CD14-positive monocyte (primary cell): ENCODE measurements at regions not wholly inside any gene's neighbourhood (a gene's known extent, or its start where the extent isn't known, plus 50 kb on each side); places are given as distances from the start of the nearest gene placed in this dataset.

Experiments used
- DNase-seq, 3 donors: peaks; one replicate each; pipeline ENCODE4 v3.0.0-alpha.2; 2011 to 2022
- H2AFZ ChIP-seq: 2 replicates; pipeline ENCODE4 v1.6.0; 2012; ENCODE audit warnings: mild to moderate bottlenecking, low read depth, low read length, inconsistent platforms; ENCODE audit not compliant: insufficient read depth, poor library complexity, severe bottlenecking
- H3K27ac ChIP-seq, 2 donors: 1 replicate in 1 of 2; 2 replicates in 1 of 2; pipeline ENCODE4 v1.5.1; 2012 to 2013; ENCODE audit warnings: low read length in 2 of 2, control low read depth in 1 of 2, inconsistent platforms in 1 of 2, low read depth in 1 of 2, mild to moderate bottlenecking in 1 of 2
- H3K27me3 ChIP-seq, 2 donors: one replicate each; pipeline versions ENCODE4 v1.6.0 to v1.6.1; 2011 to 2013; ENCODE audit warnings: low read length in 2 of 2; ENCODE audit not compliant: control insufficient read depth in 2 of 2, insufficient read depth in 2 of 2
- H3K36me3 ChIP-seq, 2 donors: replicated peaks in 1 of 2; 1 replicate in 1 of 2; 2 replicates in 1 of 2; pipeline versions ENCODE4 v1.5.1 to v1.6.1; 2012 to 2013; ENCODE audit warnings: low read length in 2 of 2, control low read depth in 1 of 2, inconsistent platforms in 1 of 2, mild to moderate bottlenecking in 1 of 2; ENCODE audit not compliant: insufficient read depth in 2 of 2, control insufficient read depth in 1 of 2
- H3K4me1 ChIP-seq, 2 donors: 1 replicate in 1 of 2; 2 replicates in 1 of 2; pipeline versions ENCODE4 v1.5.1 to v1.6.1; 2012 to 2013; ENCODE audit warnings: low read length in 2 of 2, control low read depth in 1 of 2, inconsistent platforms in 1 of 2, mild to moderate bottlenecking in 1 of 2, moderate library complexity in 1 of 2; ENCODE audit not compliant: insufficient read depth in 2 of 2, control insufficient read depth in 1 of 2
- H3K4me2 ChIP-seq: replicated peaks from 2 replicates; pipeline ENCODE3; 2012; ENCODE audit warnings: low read length, moderate library complexity, mild to moderate bottlenecking; ENCODE audit not compliant: poor library complexity, severe bottlenecking; ENCODE audit errors: extremely low read depth
- H3K4me3 ChIP-seq, 3 experiments: fragments of 200-600 bp in 1 of 3; sonication (generic) in 1 of 3; replicated peaks in 1 of 3; 1 replicate in 2 of 3; 2 replicates in 1 of 3; pipeline ENCODE4 v1.5.1; 2011 to 2013; ENCODE audit warnings: low read length in 3 of 3, mild to moderate bottlenecking in 3 of 3, control low read depth in 2 of 3, low read depth in 2 of 3, inconsistent platforms in 1 of 3, moderate library complexity in 1 of 3
- H3K79me2 ChIP-seq: 2 replicates; pipeline ENCODE4 v1.6.0; 2012; ENCODE audit warnings: mild to moderate bottlenecking, control low read depth, inconsistent platforms, low read length, moderate library complexity; ENCODE audit not compliant: insufficient read depth
- H3K9ac ChIP-seq: 2 replicates; pipeline ENCODE4 v1.6.0; 2017; ENCODE audit warnings: low read length, mild to moderate bottlenecking; ENCODE audit not compliant: insufficient read depth, poor library complexity, severe bottlenecking
- H3K9me3 ChIP-seq, 2 donors: replicated peaks in 1 of 2; 1 replicate in 1 of 2; 2 replicates in 1 of 2; pipeline versions ENCODE4 v1.5.1 to v1.6.1; 2012 to 2013; ENCODE audit warnings: low read length in 2 of 2, control low read depth in 1 of 2; ENCODE audit not compliant: control insufficient read depth in 1 of 2, insufficient read depth in 1 of 2
- H4K20me1 ChIP-seq: 2 replicates; pipeline ENCODE4 v1.6.0; 2012; ENCODE audit warnings: mild to moderate bottlenecking, low read length, control low read depth, moderate library complexity; ENCODE audit not compliant: insufficient read depth
- H3K27ac Mint-ChIP-seq, 7 donors: one replicate each; pipeline ENCODE4 v1.8.0; 2020; ENCODE audit warnings: mild to moderate bottlenecking in 7 of 7, mixed read lengths in 7 of 7, moderate library complexity in 6 of 7, inconsistent platforms in 2 of 7
- H3K27me3 Mint-ChIP-seq, 3 donors: one replicate each; pipeline ENCODE4 v1.8.0; 2021 to 2022; ENCODE audit warnings: low read depth in 3 of 3, mild to moderate bottlenecking in 3 of 3, mixed read lengths in 3 of 3, moderate library complexity in 3 of 3, inconsistent platforms in 1 of 3
- H3K36me3 Mint-ChIP-seq, 2 donors: one replicate each; pipeline ENCODE4 v1.8.0; 2020; ENCODE audit warnings: mixed read lengths in 2 of 2, inconsistent platforms in 1 of 2, mild to moderate bottlenecking in 1 of 2
- H3K4me1 Mint-ChIP-seq: one replicate; pipeline ENCODE4 v1.8.0; 2020; ENCODE audit warnings: mild to moderate bottlenecking, mixed read lengths
- H3K4me3 Mint-ChIP-seq, 2 donors: one replicate each; pipeline ENCODE4 v1.8.0; 2020; ENCODE audit warnings: mild to moderate bottlenecking in 2 of 2, mixed read lengths in 2 of 2, moderate library complexity in 1 of 2
- H3K9me3 Mint-ChIP-seq, 7 donors: one replicate each; pipeline ENCODE4 v1.8.0; 2020 to 2022; ENCODE audit warnings: mixed read lengths in 7 of 7, mild to moderate bottlenecking in 6 of 7, moderate library complexity in 6 of 7, inconsistent platforms in 2 of 7
- whole genome bisulfite sequencing: methylation state at CpG from one replicate; pipeline ENCODE4 v1.1.5; 2013; ENCODE audit warnings: missing lambda C conversion rate; ENCODE audit not compliant: insufficient coverage; 5-methylcytosine and 5-hydroxymethylcytosine counted together
- intact Hi-C, 2 donors: fragments of 100-400 bp; cut with micrococcal nuclease; formaldehyde crosslinking; loops; one replicate each; pipeline versions ENCODE4 v1.15.0 to v1.15.1; 2023
- TF ChIP-seq, protein P1 (sequence below): fragments of 200-600 bp; IDR thresholded peaks from one replicate; pipeline ENCODE4 v1.8.0; 2022; ENCODE audit warnings: antibody characterized with exemption, mild to moderate bottlenecking

DNA sequence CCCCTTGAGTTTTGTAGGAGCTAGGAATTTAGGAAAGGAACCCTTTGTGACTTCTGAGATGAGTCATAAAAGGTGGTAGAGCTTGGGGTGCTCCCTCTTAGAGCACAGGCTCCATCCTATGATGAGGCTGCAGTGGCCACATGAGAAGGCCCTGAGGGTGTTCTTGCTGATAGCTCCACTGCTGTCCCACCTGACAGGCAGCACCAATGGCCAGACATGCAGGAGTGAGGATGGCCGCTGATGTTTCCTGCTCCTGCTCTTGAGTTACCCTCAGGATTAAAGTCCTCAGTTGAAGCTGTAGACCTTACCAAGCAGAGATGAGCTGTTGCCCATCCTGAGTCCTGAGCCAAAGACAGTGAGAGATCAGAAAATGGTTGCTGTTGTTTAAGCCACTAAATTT, 512.1 kb downstream of the CDH26 start:
- no peaks in the 10 kb centered on the region for H4K20me1 ChIP-seq
- DNase-seq = no peak
- TF ChIP-seq, protein P1, sequence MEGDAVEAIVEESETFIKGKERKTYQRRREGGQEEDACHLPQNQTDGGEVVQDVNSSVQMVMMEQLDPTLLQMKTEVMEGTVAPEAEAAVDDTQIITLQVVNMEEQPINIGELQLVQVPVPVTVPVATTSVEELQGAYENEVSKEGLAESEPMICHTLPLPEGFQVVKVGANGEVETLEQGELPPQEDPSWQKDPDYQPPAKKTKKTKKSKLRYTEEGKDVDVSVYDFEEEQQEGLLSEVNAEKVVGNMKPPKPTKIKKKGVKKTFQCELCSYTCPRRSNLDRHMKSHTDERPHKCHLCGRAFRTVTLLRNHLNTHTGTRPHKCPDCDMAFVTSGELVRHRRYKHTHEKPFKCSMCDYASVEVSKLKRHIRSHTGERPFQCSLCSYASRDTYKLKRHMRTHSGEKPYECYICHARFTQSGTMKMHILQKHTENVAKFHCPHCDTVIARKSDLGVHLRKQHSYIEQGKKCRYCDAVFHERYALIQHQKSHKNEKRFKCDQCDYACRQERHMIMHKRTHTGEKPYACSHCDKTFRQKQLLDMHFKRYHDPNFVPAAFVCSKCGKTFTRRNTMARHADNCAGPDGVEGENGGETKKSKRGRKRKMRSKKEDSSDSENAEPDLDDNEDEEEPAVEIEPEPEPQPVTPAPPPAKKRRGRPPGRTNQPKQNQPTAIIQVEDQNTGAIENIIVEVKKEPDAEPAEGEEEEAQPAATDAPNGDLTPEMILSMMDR = no peak
- no peaks in the 10 kb centered on the region for H3K36me3 Mint-ChIP-seq
- H3K9me3 Mint-ChIP-seq = peaks cover 0 to 4% (median 0%) of the 10 kb centered on the region in 7 donors
- 78% methylated on average over 1 of the region's 1 CpG for WGBS
- H3K4me1 ChIP-seq = no peaks in the 10 kb centered on the region
- H3K27me3 Mint-ChIP-seq = peaks cover 6 to 10% (median 8%) of the 10 kb centered on the region in 3 donors
- H3K4me3 ChIP-seq = no peak overlapping the region
- no peak overlapping the region for H2AFZ ChIP-seq
- no peak overlapping the region for H3K4me2 ChIP-seq
- no peaks in the 10 kb centered on the region for H3K36me3 ChIP-seq
- H3K9me3 ChIP-seq = no peaks in the 10 kb centered on the region
- H3K79me2 ChIP-seq = no peaks in the 10 kb centered on the region
- H3K27ac Mint-ChIP-seq = no peak overlapping the region
- no peak overlapping the region for H3K4me3 Mint-ChIP-seq
- H3K27ac ChIP-seq = no peak overlapping the region
- H3K4me1 Mint-ChIP-seq = no peaks in the 10 kb centered on the region
- intact Hi-C loops = no loop called here
- H3K9ac ChIP-seq = no peak overlapping the region
- peaks cover 0 to 2% of the 10 kb centered on the region in 2 donors for H3K27me3 ChIP-seq

DNA sequence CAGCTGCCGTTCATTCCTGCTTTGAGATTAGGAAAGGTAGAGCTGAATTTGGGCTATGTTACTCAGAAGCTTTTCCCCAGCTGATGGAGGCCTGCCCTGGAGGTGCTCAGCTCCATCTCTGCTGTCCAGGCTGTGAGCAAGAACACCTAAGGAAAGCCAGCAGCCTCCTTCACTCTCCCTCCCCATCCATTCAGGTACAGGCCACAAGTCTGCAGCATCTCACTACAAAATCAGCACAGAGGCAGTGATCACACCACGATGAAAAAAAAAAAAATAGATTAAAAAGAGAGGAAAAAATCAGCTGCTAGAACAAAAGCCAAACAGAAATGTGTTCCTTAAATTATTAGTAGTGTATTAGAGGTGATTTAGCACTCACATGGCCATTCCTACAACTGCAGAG, 515.0 kb downstream of the CDH26 start:
- Histone ChIP-seq H3K27ac (no peak overlapping the region), H2AFZ (no peak overlapping the region), H3K9ac (no peak overlapping the region), H4K20me1 (no peaks in the 10 kb centered on the region), H3K4me3 (no peak overlapping the region), H3K4me2 (no peak overlapping the region), H3K79me2 (no peaks in the 10 kb centered on the region), H3K9me3 (no peaks in the 10 kb centered on the region), H3K36me3 (no peaks in the 10 kb centered on the region), H3K4me1 (no peaks in the 10 kb centered on the region), H3K27me3 (peaks cover 0 to 2% of the 10 kb centered on the region in 2 donors)
- no peak for DNase-seq
- no peaks in the 10 kb centered on the region for H3K36me3 Mint-ChIP-seq
- peaks cover 3 to 17% (median 16%) of the 10 kb centered on the region in 3 donors for H3K27me3 Mint-ChIP-seq
- no peak overlapping the region for H3K4me3 Mint-ChIP-seq
- peaks cover 0 to 3% (median 0%) of the 10 kb centered on the region in 7 donors for H3K9me3 Mint-ChIP-seq
- no CpG with 5 or more reads among the region's 2 CpGs for WGBS
- TF ChIP-seq, protein P1 = no peak
- H3K4me1 Mint-ChIP-seq = peaks cover 6% of the 10 kb centered on the region
- H3K27ac Mint-ChIP-seq = no peak overlapping the region
- intact Hi-C loops = no loop called here
